ENCODE measurements at regions not wholly inside any gene's neighbourhood (a gene's known extent, or its start where the extent isn't known, plus 50 kb on each side); places are given as distances from the start of the nearest gene placed in this dataset.

GRCh38 chr4:65893957-65894755, 223.9 kb upstream of the EPHA5 start:
- Mint-ChIP-seq H3K4me3 (no peak overlapping the region), H3K27ac (no peak overlapping the region), H3K4me1 (no peaks in the 10 kb centered on the region), H3K27me3 (no peaks in the 10 kb centered on the region), H3K9me3 (peaks cover 0 to 27% (median 8%) of the 10 kb centered on the region in 9 donors), H3K36me3 (no peaks in the 10 kb centered on the region)
- no peak for ATAC-seq
- POLR2A ChIA-PET: no interaction called here
- DNase-seq: no peak

DNA sequence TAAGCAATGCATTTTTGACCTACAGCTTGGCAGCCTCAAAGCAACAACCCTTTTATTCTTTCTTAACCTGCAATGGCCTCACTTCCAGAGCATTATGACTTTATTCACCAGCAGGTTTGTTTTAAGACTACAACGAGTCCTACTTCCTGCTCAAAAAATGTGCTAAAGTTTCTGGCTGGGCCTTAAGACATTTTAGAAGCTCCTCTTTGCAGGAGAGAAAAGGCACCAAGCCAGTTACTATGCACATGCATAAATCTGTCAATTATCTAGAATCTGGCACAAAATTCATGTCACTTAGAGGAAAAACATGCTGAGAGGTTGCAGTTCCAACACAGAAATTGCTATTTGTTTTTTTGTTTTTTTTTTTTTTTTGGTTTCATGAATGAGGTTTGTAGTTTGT, 223.0 kb upstream of the EPHA5 start:
- H3K4me1 Mint-ChIP-seq: no peaks in the 10 kb centered on the region
- DNase-seq (no peak), ATAC-seq (no peak)
- no peak overlapping the region for H3K27ac Mint-ChIP-seq
- peaks cover 0 to 24% (median 7%) of the 10 kb centered on the region in 9 donors for H3K9me3 Mint-ChIP-seq
- H3K27me3 Mint-ChIP-seq: no peaks in the 10 kb centered on the region
- no peak overlapping the region for H3K4me3 Mint-ChIP-seq
- no peaks in the 10 kb centered on the region for H3K36me3 Mint-ChIP-seq
- POLR2A ChIA-PET: no interaction called here

- DNase-seq (no peak), ATAC-seq (no peak)
- Mint-ChIP-seq H3K9me3 (peaks cover 0 to 14% (median 8%) of the 10 kb centered on the region in 9 donors), H3K4me1 (no peaks in the 10 kb centered on the region), H3K27me3 (no peaks in the 10 kb centered on the region), H3K4me3 (no peak overlapping the region), H3K27ac (no peak overlapping the region), H3K36me3 (no peaks in the 10 kb centered on the region)
- POLR2A ChIA-PET: no interaction called here
These were observed 210.3 kb upstream of the EPHA5 start for GRCh38 chr4:65880594-65880993.

- DNase-seq (no peak), ATAC-seq (no peak)
- H3K27ac Mint-ChIP-seq: no peak overlapping the region
- H3K9me3 Mint-ChIP-seq: peaks cover 0 to 7% (median 0%) of the 10 kb centered on the region in 9 donors
- H3K27me3 Mint-ChIP-seq: no peaks in the 10 kb centered on the region
- no peaks in the 10 kb centered on the region for H3K4me1 Mint-ChIP-seq
- POLR2A ChIA-PET: no interaction called here
- H3K4me3 Mint-ChIP-seq: no peak overlapping the region
- H3K36me3 Mint-ChIP-seq: no peaks in the 10 kb centered on the region
These were observed 198.0 kb upstream of the EPHA5 start for GRCh38 chr4:65868096-65868824.

- Mint-ChIP-seq H3K4me1 (no peaks in the 10 kb centered on the region), H3K36me3 (no peaks in the 10 kb centered on the region), H3K9me3 (peaks cover 0 to 16% (median 3%) of the 10 kb centered on the region in 9 donors), H3K27ac (no peak overlapping the region), H3K27me3 (no peaks in the 10 kb centered on the region), H3K4me3 (no peak overlapping the region)
- POLR2A ChIA-PET: no interaction called here
- no peak for DNase-seq
- ATAC-seq: no peak
These were observed 195.2 kb upstream of the EPHA5 start for GRCh38 chr4:65865489-65865888.

DNA sequence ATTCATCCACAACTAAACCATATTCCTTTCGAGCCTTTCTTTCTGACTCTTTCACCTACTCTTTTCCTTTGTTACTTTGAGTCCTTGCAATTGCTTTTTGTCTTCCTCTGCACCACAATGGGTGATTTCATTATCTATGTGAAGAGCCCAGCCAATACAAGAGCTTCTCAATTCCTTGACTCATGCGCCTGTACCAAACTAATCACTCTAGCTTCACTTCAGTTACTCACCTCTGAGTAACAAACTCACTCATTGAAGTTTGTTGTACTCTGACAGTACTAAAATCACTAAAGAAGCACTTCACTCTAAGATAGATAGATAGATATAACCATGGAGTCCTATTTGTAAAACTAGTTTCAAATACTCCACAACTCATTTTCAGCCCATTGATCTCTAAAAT, 191.7 kb upstream of the EPHA5 start:
- no peak for ATAC-seq
- H3K4me1 Mint-ChIP-seq: no peaks in the 10 kb centered on the region
- H3K9me3 Mint-ChIP-seq: peaks cover 0 to 16% (median 2%) of the 10 kb centered on the region in 9 donors
- no peak overlapping the region for H3K27ac Mint-ChIP-seq
- no peak overlapping the region for H3K4me3 Mint-ChIP-seq
- no peaks in the 10 kb centered on the region for H3K36me3 Mint-ChIP-seq
- POLR2A ChIA-PET: no interaction called here
- no peak for DNase-seq
- H3K27me3 Mint-ChIP-seq: no peaks in the 10 kb centered on the region

DNA sequence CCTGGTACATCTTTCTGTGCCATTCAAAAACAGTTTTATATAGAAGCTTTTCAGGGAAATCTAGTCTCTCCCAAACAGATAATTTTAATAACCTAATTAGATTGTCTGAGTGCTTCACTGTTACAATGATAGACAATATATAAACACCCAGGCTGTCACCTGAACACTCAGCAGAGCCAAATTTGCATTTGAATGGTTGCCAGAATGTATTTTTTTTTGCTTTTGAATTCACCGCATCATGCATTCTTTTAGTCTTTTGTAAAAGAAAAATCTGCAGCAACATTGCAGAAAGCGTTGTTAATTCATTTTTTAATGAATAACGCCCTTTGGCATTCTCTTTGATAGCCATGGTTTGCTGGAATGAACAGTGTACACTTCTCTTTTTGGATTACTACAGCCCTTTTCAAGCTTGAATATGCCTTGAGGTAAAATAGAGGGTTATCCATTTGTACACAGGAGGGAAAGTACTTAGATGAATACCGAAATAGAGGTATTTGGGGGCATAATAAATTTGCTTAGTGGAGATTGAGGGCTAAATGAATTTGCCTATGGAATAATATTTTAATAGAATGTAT, 175.0 kb upstream of the EPHA5 start:
- Mint-ChIP-seq H3K27me3 (no peaks in the 10 kb centered on the region), H3K9me3 (peaks cover 0 to 19% (median 5%) of the 10 kb centered on the region in 9 donors)
- ATAC-seq: no peak

DNA sequence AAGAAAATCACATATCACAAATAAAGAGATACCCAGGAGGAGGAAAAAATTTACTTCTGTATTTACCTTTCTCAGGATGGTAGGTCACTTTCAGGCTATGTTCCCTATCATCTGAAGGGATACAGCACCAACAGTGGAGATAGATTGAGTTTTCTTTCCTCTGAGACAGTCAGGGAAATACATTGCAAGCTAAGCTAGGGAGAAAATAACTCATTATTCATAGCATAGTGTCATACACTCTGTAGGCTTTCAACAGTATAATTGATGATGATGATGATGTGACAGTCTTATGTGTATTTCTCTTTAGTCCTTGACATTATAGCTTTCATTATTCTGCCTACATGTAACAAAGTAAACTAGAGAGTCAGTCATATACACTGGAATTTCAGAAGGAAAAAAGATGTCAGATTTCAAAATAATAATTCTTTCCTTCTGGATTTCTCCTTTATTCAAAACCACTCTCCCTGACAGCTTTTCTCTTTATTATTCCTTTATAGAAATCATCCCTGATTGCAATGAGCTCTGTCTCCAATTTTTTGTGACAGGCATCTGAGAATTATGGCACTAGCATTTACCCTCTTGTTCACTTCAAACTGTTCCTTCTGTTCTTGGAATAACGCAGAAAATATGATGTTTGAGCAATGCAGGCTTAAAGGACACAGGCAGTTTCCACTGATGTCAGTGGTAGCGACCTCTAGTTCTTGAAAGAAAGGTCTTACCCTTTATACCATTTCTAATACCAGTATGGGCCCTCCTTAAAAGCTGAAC, 169.1 kb upstream of the EPHA5 start:
- Mint-ChIP-seq H3K27ac (no peak overlapping the region), H3K27me3 (no peaks in the 10 kb centered on the region), H3K4me3 (no peak overlapping the region), H3K4me1 (no peaks in the 10 kb centered on the region), H3K36me3 (no peaks in the 10 kb centered on the region), H3K9me3 (peaks cover 0 to 13% (median 3%) of the 10 kb centered on the region in 9 donors)
- ATAC-seq: no peak
- POLR2A ChIA-PET: no interaction called here
- no peak for DNase-seq

More for the DNA sequence above, 175.0 kb upstream of the EPHA5 start:
- Mint-ChIP-seq H3K4me1 (no peaks in the 10 kb centered on the region), H3K27ac (no peak overlapping the region), H3K36me3 (no peaks in the 10 kb centered on the region), H3K4me3 (no peak overlapping the region)
- POLR2A ChIA-PET: no interaction called here
- no peak for DNase-seq

DNA sequence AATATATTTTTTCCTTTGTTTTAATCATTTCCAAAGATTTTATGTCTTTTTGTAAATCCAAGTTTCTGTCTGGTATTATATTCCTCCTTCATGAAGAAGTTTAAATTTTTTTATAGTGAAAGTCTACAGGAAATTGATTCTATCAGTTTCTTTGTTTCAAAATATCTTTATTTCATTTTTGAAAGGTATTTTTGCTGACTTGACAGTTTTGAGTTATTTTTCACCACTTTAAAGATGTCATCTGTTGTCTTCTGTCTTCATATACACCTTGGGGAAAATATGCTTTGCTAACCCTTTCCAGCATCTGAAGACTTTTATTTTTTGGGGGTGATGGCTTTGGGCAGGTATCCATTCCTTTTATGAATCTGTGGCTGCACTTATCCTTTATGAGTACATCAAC, 164.4 kb upstream of the EPHA5 start:
- no peaks in the 10 kb centered on the region for H3K36me3 Mint-ChIP-seq
- no peak overlapping the region for H3K4me3 Mint-ChIP-seq
- no peaks in the 10 kb centered on the region for H3K27me3 Mint-ChIP-seq
- H3K4me1 Mint-ChIP-seq: no peaks in the 10 kb centered on the region
- peaks cover 0 to 11% (median 2%) of the 10 kb centered on the region in 9 donors for H3K9me3 Mint-ChIP-seq
- no peak for ATAC-seq
- POLR2A ChIA-PET: no interaction called here
- H3K27ac Mint-ChIP-seq: no peak overlapping the region
- DNase-seq: no peak

DNA sequence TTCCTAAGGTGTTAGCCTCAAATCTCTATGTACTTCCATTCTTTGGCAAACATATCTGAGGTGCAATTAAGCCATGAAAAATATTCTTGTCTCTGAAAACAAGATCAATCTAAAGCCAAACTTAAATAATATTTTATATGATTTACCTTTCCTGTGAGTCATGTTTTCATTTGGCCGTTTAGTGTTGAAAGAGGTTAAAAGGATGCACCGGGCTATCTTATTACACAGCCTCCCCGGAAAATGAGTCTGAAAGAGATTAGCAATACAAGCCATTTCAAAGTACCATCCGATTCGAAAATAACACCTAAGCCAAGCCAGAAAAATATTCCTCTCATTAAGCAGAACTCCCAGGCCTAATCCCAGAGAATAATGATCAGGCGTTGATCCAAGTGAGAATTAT, 161.5 kb upstream of the EPHA5 start:
- ATAC-seq (no peak), DNase-seq (no peak)
- H3K4me3 Mint-ChIP-seq: no peak overlapping the region
- H3K27ac Mint-ChIP-seq: no peak overlapping the region
- no peaks in the 10 kb centered on the region for H3K4me1 Mint-ChIP-seq
- peaks cover 0 to 18% (median 2%) of the 10 kb centered on the region in 9 donors for H3K9me3 Mint-ChIP-seq
- H3K27me3 Mint-ChIP-seq: no peaks in the 10 kb centered on the region
- POLR2A ChIA-PET: no interaction called here
- no peaks in the 10 kb centered on the region for H3K36me3 Mint-ChIP-seq

- no peak overlapping the region for H3K27ac Mint-ChIP-seq
- DNase-seq: no peak
- H3K27me3 Mint-ChIP-seq: no peaks in the 10 kb centered on the region
These were observed 154.9 kb upstream of the EPHA5 start for GRCh38 chr4:65825116-65825753.

GRCh38 chr4:65819192-65819591, 148.9 kb upstream of the EPHA5 start:
- Mint-ChIP-seq H3K27ac (no peak overlapping the region), H3K9me3 (peaks cover 2 to 29% (median 9%) of the 10 kb centered on the region in 9 donors), H3K27me3 (no peaks in the 10 kb centered on the region), H3K4me3 (no peak overlapping the region), H3K4me1 (no peaks in the 10 kb centered on the region), H3K36me3 (peaks cover 0 to 8% (median 0%) of the 10 kb centered on the region in 3 donors)
- POLR2A ChIA-PET: no interaction called here
- ATAC-seq (no peak), DNase-seq (no peak)

More at GRCh38 chr4:65825116-65825753, 154.9 kb upstream of the EPHA5 start:
- H3K36me3 Mint-ChIP-seq: no peaks in the 10 kb centered on the region
- H3K9me3 Mint-ChIP-seq: peaks cover 0 to 24% (median 3%) of the 10 kb centered on the region in 9 donors
- no peak for ATAC-seq
- POLR2A ChIA-PET: no interaction called here
- H3K4me3 Mint-ChIP-seq: no peak overlapping the region
- no peaks in the 10 kb centered on the region for H3K4me1 Mint-ChIP-seq

All from naive thymus-derived CD8-positive, alpha-beta T cell (primary cell).